Skeletal muscle tissue (tissue), 3 donors: ENCODE measurements at regions not wholly inside any gene's neighbourhood (a gene's known extent, or its start where the extent isn't known, plus 50 kb on each side); places are given as distances from the start of the nearest gene placed in this dataset.

ENCODE experiments used
- H3K27ac ChIP-seq: one replicate; pipeline ENCODE4 v1.7.0; 2013; ENCODE audit warnings: mild to moderate bottlenecking, low read depth, low read length, inconsistent platforms
- H3K27me3 ChIP-seq, 3 donors: one replicate each; pipeline ENCODE4 v1.7.0; 2013; ENCODE audit warnings: low read length in 3 of 3; ENCODE audit not compliant: control insufficient read depth in 3 of 3, insufficient read depth in 3 of 3
- H3K36me3 ChIP-seq, 3 donors: one replicate each; pipeline ENCODE4 v1.7.0; 2013; ENCODE audit warnings: low read length in 3 of 3; ENCODE audit not compliant: control insufficient read depth in 3 of 3, insufficient read depth in 3 of 3
- H3K4me1 ChIP-seq, 3 donors: one replicate each; pipeline ENCODE4 v1.7.0; 2013; ENCODE audit warnings: low read length in 3 of 3, mild to moderate bottlenecking in 3 of 3; ENCODE audit not compliant: control insufficient read depth in 3 of 3, insufficient read depth in 3 of 3
- H3K4me3 ChIP-seq, 3 donors: one replicate each; pipeline ENCODE4 v1.7.0; 2013; ENCODE audit warnings: low read length in 3 of 3
- H3K9ac ChIP-seq, 3 donors: one replicate each; pipeline ENCODE4 v1.7.0; 2013; ENCODE audit warnings: low read length in 3 of 3, mild to moderate bottlenecking in 3 of 3, moderate library complexity in 2 of 3, low read depth in 1 of 3
- H3K9me3 ChIP-seq, 3 donors: one replicate each; pipeline ENCODE4 v1.7.0; 2013; ENCODE audit warnings: low read length in 3 of 3; ENCODE audit not compliant: control insufficient read depth in 3 of 3
- donor health status: Osteomylitis.

DNA sequence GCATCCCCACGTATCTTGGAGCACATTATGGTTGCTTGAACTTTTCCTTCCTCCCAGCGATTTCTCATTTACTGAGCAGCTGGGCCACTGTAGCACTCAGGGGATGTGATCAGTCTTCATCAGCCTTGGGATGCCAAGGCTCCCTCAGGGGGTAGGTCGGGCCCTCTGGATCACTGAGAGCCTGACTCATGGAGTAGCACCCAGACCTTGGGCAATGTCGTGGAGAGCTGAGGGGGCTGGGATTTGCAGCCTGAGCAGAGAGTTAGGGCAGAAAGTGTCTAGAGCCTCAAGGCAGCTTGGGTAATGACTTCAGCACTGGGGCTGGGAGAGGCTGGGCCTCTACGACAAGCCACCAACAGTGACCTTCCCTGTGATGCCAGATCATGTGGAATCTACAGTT lies 86.5 kb upstream of the CXCL12 start:
- Histone ChIP-seq H3K27ac (no peak overlapping the region), H3K27me3 (peaks cover 0 to 11% (median 2%) of the 10 kb centered on the region in 3 donors), H3K4me1 (peaks cover 0 to 5% (median 3%) of the 10 kb centered on the region in 3 donors), H3K9ac (no peak overlapping the region), H3K9me3 (no peaks in the 10 kb centered on the region), H3K36me3 (no peaks in the 10 kb centered on the region), H3K4me3 (no peak overlapping the region)

DNA sequence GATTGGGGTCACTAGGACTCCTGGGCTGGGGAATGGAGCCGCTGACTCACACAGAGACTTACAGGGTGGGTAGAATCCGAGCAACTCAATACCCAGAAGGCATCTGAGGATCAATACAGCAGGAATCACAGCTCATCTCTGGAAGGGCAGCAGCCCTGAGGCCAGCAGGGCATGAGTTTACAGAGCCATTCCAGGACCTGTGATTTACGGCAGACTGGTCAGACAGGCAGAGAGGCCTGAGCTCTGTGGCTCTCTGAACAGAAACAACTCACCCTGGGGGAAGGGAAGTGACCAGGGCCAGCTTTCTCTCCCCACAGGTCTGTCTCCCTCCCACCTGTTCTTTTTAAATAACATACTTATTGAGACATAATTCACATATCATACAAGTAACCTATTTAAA lies 88.2 kb upstream of the CXCL12 start:
- Histone ChIP-seq H3K4me3 (no peak overlapping the region), H3K9ac (no peak overlapping the region), H3K36me3 (no peaks in the 10 kb centered on the region), H3K27me3 (peaks cover 0 to 4% (median 2%) of the 10 kb centered on the region in 3 donors), H3K27ac (no peak overlapping the region), H3K4me1 (peaks cover 0 to 6% (median 5%) of the 10 kb centered on the region in 3 donors), H3K9me3 (no peaks in the 10 kb centered on the region)

GRCh38 chr10:44476409-44477045 lies 91.6 kb upstream of the CXCL12 start:
- H3K9ac ChIP-seq: no peak overlapping the region
- H3K36me3 ChIP-seq: no peaks in the 10 kb centered on the region
- H3K9me3 ChIP-seq: no peaks in the 10 kb centered on the region
- no peak overlapping the region for H3K4me3 ChIP-seq
- H3K27ac ChIP-seq: no peak overlapping the region
- H3K4me1 ChIP-seq: peaks cover 0 to 10% (median 3%) of the 10 kb centered on the region in 3 donors
- H3K27me3 ChIP-seq: peaks cover 0 to 4% (median 0%) of the 10 kb centered on the region in 3 donors

GRCh38 chr10:44477046-44477425 lies 92.1 kb upstream of the CXCL12 start:
- Histone ChIP-seq H3K9ac (no peak overlapping the region), H3K4me3 (no peak overlapping the region), H3K36me3 (no peaks in the 10 kb centered on the region), H3K27ac (no peak overlapping the region), H3K9me3 (no peaks in the 10 kb centered on the region), H3K27me3 (peaks cover 0 to 4% (median 0%) of the 10 kb centered on the region in 3 donors), H3K4me1 (peaks cover 0 to 10% (median 3%) of the 10 kb centered on the region in 3 donors)

- Histone ChIP-seq H3K27me3 (peaks cover 0 to 4% (median 0%) of the 10 kb centered on the region in 3 donors), H3K4me1 (peaks cover 0 to 7% (median 3%) of the 10 kb centered on the region in 3 donors), H3K27ac (no peak overlapping the region), H3K4me3 (no peak overlapping the region), H3K36me3 (no peaks in the 10 kb centered on the region), H3K9me3 (no peaks in the 10 kb centered on the region), H3K9ac (no peak overlapping the region)
These were observed 93.1 kb upstream of the CXCL12 start for GRCh38 chr10:44478040-44478439.

DNA sequence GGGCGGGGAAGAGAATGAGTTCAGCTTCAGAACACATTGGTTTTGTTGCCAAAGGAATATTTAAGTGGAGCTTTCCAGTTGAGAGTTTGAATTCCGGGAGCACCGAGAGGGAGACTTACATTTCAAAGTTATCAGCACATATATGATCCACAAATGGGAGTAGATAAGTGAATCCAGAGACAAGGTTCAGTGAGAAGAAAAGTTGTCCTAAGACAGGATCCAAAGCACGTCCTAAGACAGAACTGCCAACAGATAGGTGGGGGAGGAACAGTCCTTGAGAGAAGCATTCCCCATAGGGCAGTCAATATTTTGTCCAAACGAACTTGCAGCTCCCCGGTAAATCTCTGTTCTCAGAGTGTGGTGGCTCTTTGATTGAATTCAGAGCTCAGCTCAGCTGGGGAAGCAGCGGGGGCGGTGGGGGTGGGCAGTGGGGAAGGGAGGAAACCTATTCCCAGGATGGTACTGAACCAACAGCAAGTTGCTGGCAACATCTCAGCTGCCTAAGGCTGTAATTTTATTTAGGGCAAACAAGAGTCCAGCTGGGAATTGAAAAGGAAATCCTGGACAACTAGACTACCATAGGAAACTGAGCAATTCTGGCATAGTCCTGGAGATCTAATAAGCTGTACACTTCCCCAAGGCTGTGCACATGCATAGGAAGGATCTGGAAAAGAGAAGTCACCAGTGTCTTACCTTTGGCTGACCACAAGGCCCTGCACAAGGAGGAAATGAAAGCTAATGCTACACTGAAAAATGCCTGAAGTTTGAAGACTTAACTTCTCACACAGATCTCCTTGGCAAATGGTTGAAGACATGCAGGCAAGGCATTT lies 94.2 kb upstream of the CXCL12 start:
- H3K27ac ChIP-seq: no peak overlapping the region

DNA sequence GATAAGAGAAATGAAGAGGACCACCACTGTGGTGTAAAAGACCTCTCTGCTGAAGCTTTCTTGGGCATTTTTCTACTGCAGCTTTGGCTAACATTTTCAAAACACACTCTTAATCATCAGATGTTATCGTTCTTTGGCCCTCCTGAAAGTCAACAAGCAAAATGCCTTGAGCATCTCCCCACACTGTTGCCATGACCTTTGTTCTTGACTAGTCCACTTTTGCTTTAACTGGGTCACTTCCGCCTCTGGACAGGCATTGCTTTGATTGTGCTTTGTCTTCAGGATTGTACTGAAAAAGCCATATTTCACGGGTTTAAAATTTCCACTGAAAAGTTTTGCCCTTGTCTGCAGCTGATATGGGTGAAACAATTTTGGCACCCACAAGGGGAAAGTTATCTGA lies 107.8 kb upstream of the CXCL12 start:
- Histone ChIP-seq H3K27me3 (no peaks in the 10 kb centered on the region), H3K36me3 (no peaks in the 10 kb centered on the region), H3K27ac (no peak overlapping the region), H3K9ac (no peak overlapping the region), H3K4me1 (no peaks in the 10 kb centered on the region), H3K9me3 (no peaks in the 10 kb centered on the region), H3K4me3 (no peak overlapping the region)

More for the DNA sequence above, 94.2 kb upstream of the CXCL12 start:
- Histone ChIP-seq H3K9ac (no peak overlapping the region), H3K36me3 (no peaks in the 10 kb centered on the region), H3K4me1 (peaks cover 0 to 7% (median 3%) of the 10 kb centered on the region in 3 donors), H3K27me3 (peaks cover 0 to 4% (median 0%) of the 10 kb centered on the region in 3 donors), H3K9me3 (no peaks in the 10 kb centered on the region), H3K4me3 (no peak overlapping the region)

- Histone ChIP-seq H3K4me1 (no peaks in the 10 kb centered on the region), H3K4me3 (no peak overlapping the region), H3K27ac (no peak overlapping the region)
These were observed 113.3 kb upstream of the CXCL12 start for GRCh38 chr10:44498222-44498621.

GRCh38 chr10:44500451-44500850 lies 115.6 kb upstream of the CXCL12 start:
- Histone ChIP-seq H3K9me3 (no peaks in the 10 kb centered on the region), H3K4me1 (no peaks in the 10 kb centered on the region), H3K4me3 (no peak overlapping the region), H3K27me3 (no peaks in the 10 kb centered on the region), H3K36me3 (no peaks in the 10 kb centered on the region), H3K27ac (no peak overlapping the region), H3K9ac (no peak overlapping the region)

More at GRCh38 chr10:44498222-44498621, 113.3 kb upstream of the CXCL12 start:
- Histone ChIP-seq H3K36me3 (no peaks in the 10 kb centered on the region), H3K9ac (no peak overlapping the region), H3K27me3 (no peaks in the 10 kb centered on the region), H3K9me3 (no peaks in the 10 kb centered on the region)

DNA sequence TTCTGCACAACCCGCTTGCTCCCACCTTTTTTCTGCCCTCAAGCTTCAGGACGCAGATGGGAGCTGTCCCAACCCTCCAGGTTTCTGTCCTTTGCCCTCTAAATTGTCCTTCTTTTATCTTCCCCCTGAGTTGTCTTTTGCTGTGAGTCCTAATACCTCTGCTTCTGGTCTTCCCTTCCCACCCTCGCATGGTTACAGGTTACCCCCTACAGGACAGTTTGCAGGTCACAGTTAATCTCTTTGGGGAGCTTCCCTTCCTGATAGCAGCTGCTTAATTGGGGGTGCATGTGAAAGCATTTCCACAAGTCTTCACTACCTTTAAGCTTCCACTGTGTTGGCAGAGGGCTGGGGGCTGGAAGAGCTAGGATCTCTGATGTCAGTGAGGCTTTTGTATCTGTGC lies 121.5 kb upstream of the CXCL12 start:
- no peak overlapping the region for H3K27ac ChIP-seq
- no peak overlapping the region for H3K9ac ChIP-seq
- H3K9me3 ChIP-seq: no peaks in the 10 kb centered on the region
- no peaks in the 10 kb centered on the region for H3K27me3 ChIP-seq
- no peak overlapping the region for H3K4me3 ChIP-seq
- peaks cover 0 to 2% (median 0%) of the 10 kb centered on the region in 3 donors for H3K4me1 ChIP-seq
- H3K36me3 ChIP-seq: no peaks in the 10 kb centered on the region
